Muscle layer of duodenum (tissue), 2 donors: ENCODE measurements at regions not wholly inside any gene's neighbourhood (a gene's known extent, or its start where the extent isn't known, plus 50 kb on each side); places are given as distances from the start of the nearest gene placed in this dataset.

Experiments used
- H3K27ac ChIP-seq: one replicate; pipeline ENCODE4 v1.7.0; 2013; ENCODE audit warnings: mild to moderate bottlenecking, low read length
- H3K27me3 ChIP-seq: one replicate; pipeline ENCODE4 v1.7.0; 2013; ENCODE audit warnings: low read depth, mild to moderate bottlenecking, control low read depth, low read length
- H3K36me3 ChIP-seq, 2 donors: one replicate each; pipeline ENCODE4 v1.7.0; 2013; ENCODE audit warnings: low read length in 2 of 2, control low read depth in 1 of 2, mild to moderate bottlenecking in 1 of 2; ENCODE audit not compliant: insufficient read depth in 2 of 2, control insufficient read depth in 1 of 2
- H3K4me1 ChIP-seq, 2 donors: one replicate each; pipeline ENCODE4 v1.7.0; 2013; ENCODE audit warnings: low read length in 2 of 2, mild to moderate bottlenecking in 2 of 2, control low read depth in 1 of 2, moderate library complexity in 1 of 2; ENCODE audit not compliant: insufficient read depth in 2 of 2, control insufficient read depth in 1 of 2
- H3K4me3 ChIP-seq, 2 donors: one replicate each; pipeline ENCODE4 v1.7.0; 2013; ENCODE audit warnings: low read length in 2 of 2, low read depth in 1 of 2, mild to moderate bottlenecking in 1 of 2
- H3K9me3 ChIP-seq, 2 donors: one replicate each; pipeline ENCODE4 v1.7.0; 2013; ENCODE audit warnings: low read length in 2 of 2, control low read depth in 1 of 2, mild to moderate bottlenecking in 1 of 2; ENCODE audit not compliant: control insufficient read depth in 1 of 2
- donor health status: healthy.

- Histone ChIP-seq H3K27ac (no peak overlapping the region), H3K9me3 (no peaks in the 10 kb centered on the region), H3K4me1 (peaks cover 0 to 25% of the 10 kb centered on the region in 2 donors), H3K36me3 (no peaks in the 10 kb centered on the region), H3K27me3 (no peaks in the 10 kb centered on the region), H3K4me3 (no peak overlapping the region)
Observed at GRCh38 chr9:126147936-126148870, 178.4 kb upstream of the MVB12B start.

- no peaks in the 10 kb centered on the region for H3K9me3 ChIP-seq
- no peak overlapping the region for H3K27ac ChIP-seq
- H3K36me3 ChIP-seq: no peaks in the 10 kb centered on the region
- no peaks in the 10 kb centered on the region for H3K27me3 ChIP-seq
- H3K4me3 ChIP-seq: no peak overlapping the region
- peaks cover 0 to 25% of the 10 kb centered on the region in 2 donors for H3K4me1 ChIP-seq
Observed at GRCh38 chr9:126148994-126149393, 177.6 kb upstream of the MVB12B start.

GRCh38 chr9:126149661-126150060 is 177.0 kb upstream of the MVB12B start:
- H3K9me3 ChIP-seq: no peaks in the 10 kb centered on the region
- no peak overlapping the region for H3K27ac ChIP-seq
- H3K27me3 ChIP-seq: no peaks in the 10 kb centered on the region
- H3K4me1 ChIP-seq: peaks cover 0 to 20% of the 10 kb centered on the region in 2 donors
- H3K4me3 ChIP-seq: no peak overlapping the region
- H3K36me3 ChIP-seq: no peaks in the 10 kb centered on the region

GRCh38 chr9:126150411-126151030 is 176.1 kb upstream of the MVB12B start:
- peaks cover 0 to 13% of the 10 kb centered on the region in 2 donors for H3K4me1 ChIP-seq
- H3K9me3 ChIP-seq: no peaks in the 10 kb centered on the region
- H3K27me3 ChIP-seq: no peaks in the 10 kb centered on the region
- no peaks in the 10 kb centered on the region for H3K36me3 ChIP-seq
- peak overlapping the region; percentile 42 for H3K27ac ChIP-seq
- H3K4me3 ChIP-seq: no peak overlapping the region

- Histone ChIP-seq H3K4me1 (peaks cover 0 to 13% of the 10 kb centered on the region in 2 donors), H3K27ac (peak overlapping the region; percentile 42), H3K27me3 (no peaks in the 10 kb centered on the region)
Observed at GRCh38 chr9:126151031-126151685, 175.5 kb upstream of the MVB12B start.

GRCh38 chr9:126151686-126152134 is 174.9 kb upstream of the MVB12B start:
- Histone ChIP-seq H3K27me3 (no peaks in the 10 kb centered on the region), H3K9me3 (no peaks in the 10 kb centered on the region), H3K36me3 (no peaks in the 10 kb centered on the region), H3K27ac (no peak overlapping the region), H3K4me1 (peaks cover 0 to 13% of the 10 kb centered on the region in 2 donors), H3K4me3 (peak overlapping the region in 1 of 2 donors; percentile 20)

More at GRCh38 chr9:126151031-126151685, 175.5 kb upstream of the MVB12B start:
- no peaks in the 10 kb centered on the region for H3K9me3 ChIP-seq
- H3K36me3 ChIP-seq: no peaks in the 10 kb centered on the region
- peak overlapping the region in 1 of 2 donors; percentile 20 for H3K4me3 ChIP-seq

- no peak overlapping the region for H3K4me3 ChIP-seq
- H3K27ac ChIP-seq: no peak overlapping the region
- peaks cover 0 to 13% of the 10 kb centered on the region in 2 donors for H3K4me1 ChIP-seq
- H3K9me3 ChIP-seq: no peaks in the 10 kb centered on the region
- no peaks in the 10 kb centered on the region for H3K27me3 ChIP-seq
- no peaks in the 10 kb centered on the region for H3K36me3 ChIP-seq
Observed at GRCh38 chr9:126152622-126153362, 173.8 kb upstream of the MVB12B start.

GRCh38 chr9:126153382-126153781 is 173.2 kb upstream of the MVB12B start:
- Histone ChIP-seq H3K27me3 (no peaks in the 10 kb centered on the region), H3K9me3 (no peaks in the 10 kb centered on the region), H3K4me1 (peaks cover 0 to 13% of the 10 kb centered on the region in 2 donors), H3K27ac (no peak overlapping the region), H3K4me3 (no peak overlapping the region), H3K36me3 (no peaks in the 10 kb centered on the region)

GRCh38 chr9:126154182-126154827 is 172.3 kb upstream of the MVB12B start:
- H3K9me3 ChIP-seq: no peaks in the 10 kb centered on the region
- H3K27ac ChIP-seq: no peak overlapping the region
- no peaks in the 10 kb centered on the region for H3K36me3 ChIP-seq
- peaks cover 0 to 13% of the 10 kb centered on the region in 2 donors for H3K4me1 ChIP-seq
- no peaks in the 10 kb centered on the region for H3K27me3 ChIP-seq
- no peak overlapping the region for H3K4me3 ChIP-seq

GRCh38 chr9:126154869-126155268 is 171.8 kb upstream of the MVB12B start:
- Histone ChIP-seq H3K4me1 (peaks cover 0 to 13% of the 10 kb centered on the region in 2 donors), H3K27ac (no peak overlapping the region), H3K27me3 (no peaks in the 10 kb centered on the region), H3K36me3 (no peaks in the 10 kb centered on the region), H3K9me3 (no peaks in the 10 kb centered on the region), H3K4me3 (no peak overlapping the region)
